PC-9 (cell line): ENCODE measurements at regions not wholly inside any gene's neighbourhood (a gene's known extent, or its start where the extent isn't known, plus 50 kb on each side); places are given as distances from the start of the nearest gene placed in this dataset.

Experiments
- CTCF ChIP-seq: fragments of 200-600 bp; sonication (generic); conservative IDR thresholded peaks from 2 replicates; pipeline ENCODE4 v1.6.1; 2017; ENCODE audit warnings: mixed run types, antibody characterized with exemption, mild to moderate bottlenecking, moderate library complexity
- EZH2 ChIP-seq: fragments of 200-600 bp; sonication (generic); IDR thresholded peaks from 2 replicates; pipeline ENCODE4 v1.8.0; 2017; ENCODE audit warnings: antibody characterized with exemption, low read depth

- no peak for TF ChIP-seq CTCF
- no peak for TF ChIP-seq EZH2
Measured at GRCh38 chr6:125524356-125524755, 222.6 kb upstream of the HDDC2 start.
